ENCODE measurements at regions not wholly inside any gene's neighbourhood (a gene's known extent, or its start where the extent isn't known, plus 50 kb on each side); places are given as distances from the start of the nearest gene placed in this dataset.

- Histone ChIP-seq H3K9me1 (ENCODE audit: control insufficient read depth, extremely low read depth, insufficient read depth, low read length) (peaks cover 2% of the 10 kb centered on the region), H3K27ac (ENCODE audit: control insufficient read depth, insufficient read depth, low read length) (no peak overlapping the region), H3K9ac (ENCODE audit: control insufficient read depth, extremely low read depth, insufficient read depth, low read length) (no peak overlapping the region), H3K36me3 (ENCODE audit: control insufficient read depth in 2 of 2, extremely low read depth in 1 of 2, insufficient read depth in 2 of 2, low read length in 2 of 2) (peaks cover 3 to 8% of the 10 kb centered on the region in 2 experiments), H3K4me3 (ENCODE audit: control insufficient read depth in 2 of 3, extremely low read depth in 1 of 3, insufficient read depth in 2 of 3, low read depth in 1 of 3, low read length in 3 of 3) (no peak overlapping the region), H3K9me3 (ENCODE audit: control insufficient read depth, low read depth, low read length) (no peaks in the 10 kb centered on the region), H4K20me1 (ENCODE audit: control insufficient read depth, extremely low read depth, insufficient read depth, low read length) (no peaks in the 10 kb centered on the region), H3K4me2 (ENCODE audit: control insufficient read depth, extremely low read depth, insufficient read depth, low read depth, low read length) (no peak overlapping the region), H3K4me1 (ENCODE audit: control insufficient read depth, extremely low read depth, insufficient read depth, low read length) (peaks cover 9% of the 10 kb centered on the region), H3K79me2 (ENCODE audit: control insufficient read depth, insufficient read depth, low read length) (no peaks in the 10 kb centered on the region), H3K27me3 (ENCODE audit: control insufficient read depth, extremely low read depth, insufficient read depth, low read length) (no peaks in the 10 kb centered on the region), H2AFZ (ENCODE audit: control insufficient read depth, low read length) (no peak overlapping the region)
- no peak for FAIRE-seq
- TF ChIP-seq EZH2 (IDR thresholded peaks at IDR 0.05; ENCODE audit: low read length) = no peak
- no peak for TF ChIP-seq CTCF (optimal IDR thresholded peaks at IDR 0.05 in 1 of 3, IDR thresholded peaks at IDR 0.05 in 1 of 3, conservative IDR thresholded peaks at IDR 0.05 in 1 of 3; ENCODE audit: extremely low read depth in 1 of 3, insufficient read depth in 2 of 3, low read length in 3 of 3)
- no peak for DNase-seq (ENCODE audit: low read depth, low spot score)
- dilution Hi-C loops (cut with MboI; ENCODE audit: extremely low pct_ligation_motif_present, low sequenced_read_pairs) = no loop called here
These were observed 313.7 kb downstream of the MN1 start for GRCh38 chr22:27487600-27488452.

GRCh38 chr22:27488456-27489177 is 312.9 kb downstream of the MN1 start:
- TF ChIP-seq CTCF (optimal IDR thresholded peaks at IDR 0.05 in 1 of 3, IDR thresholded peaks at IDR 0.05 in 1 of 3, conservative IDR thresholded peaks at IDR 0.05 in 1 of 3; ENCODE audit: extremely low read depth in 1 of 3, insufficient read depth in 2 of 3, low read length in 3 of 3) (no peak), EZH2 (IDR thresholded peaks at IDR 0.05; ENCODE audit: low read length) (no peak)
- no peaks in the 10 kb centered on the region for H3K79me2 ChIP-seq (ENCODE audit: control insufficient read depth, insufficient read depth, low read length)
- H3K9me1 ChIP-seq (ENCODE audit: control insufficient read depth, extremely low read depth, insufficient read depth, low read length) = no peaks in the 10 kb centered on the region
- H4K20me1 ChIP-seq (ENCODE audit: control insufficient read depth, extremely low read depth, insufficient read depth, low read length) = no peaks in the 10 kb centered on the region
- no peaks in the 10 kb centered on the region for H3K9me3 ChIP-seq (ENCODE audit: control insufficient read depth, low read depth, low read length)
- no peak for DNase-seq (ENCODE audit: low read depth, low spot score)
- no peak overlapping the region for H3K4me3 ChIP-seq (ENCODE audit: control insufficient read depth in 2 of 3, extremely low read depth in 1 of 3, insufficient read depth in 2 of 3, low read depth in 1 of 3, low read length in 3 of 3)
- dilution Hi-C loops (cut with MboI; ENCODE audit: extremely low pct_ligation_motif_present, low sequenced_read_pairs) = no loop called here
- H3K4me1 ChIP-seq (ENCODE audit: control insufficient read depth, extremely low read depth, insufficient read depth, low read length) = peaks cover 9% of the 10 kb centered on the region
- peaks cover 0 to 2% of the 10 kb centered on the region in 2 experiments for H3K36me3 ChIP-seq (ENCODE audit: control insufficient read depth in 2 of 2, extremely low read depth in 1 of 2, insufficient read depth in 2 of 2, low read length in 2 of 2)
- no peak overlapping the region for H3K27ac ChIP-seq (ENCODE audit: control insufficient read depth, insufficient read depth, low read length)
- no peak overlapping the region for H2AFZ ChIP-seq (ENCODE audit: control insufficient read depth, low read length)
- H3K9ac ChIP-seq (ENCODE audit: control insufficient read depth, extremely low read depth, insufficient read depth, low read length) = no peak overlapping the region
- H3K4me2 ChIP-seq (ENCODE audit: control insufficient read depth, extremely low read depth, insufficient read depth, low read depth, low read length) = no peak overlapping the region
- H3K27me3 ChIP-seq (ENCODE audit: control insufficient read depth, extremely low read depth, insufficient read depth, low read length) = no peaks in the 10 kb centered on the region
- no peak for FAIRE-seq

Measured in keratinocyte (primary cell).